ENCODE measurements at regions not wholly inside any gene's neighbourhood (a gene's known extent, or its start where the extent isn't known, plus 50 kb on each side); places are given as distances from the start of the nearest gene placed in this dataset.
"Not testable (repeated sequence)": the region's sequence is repeated elsewhere in the genome, so short reads cannot be mapped to it uniquely, and the experiment has no call there.

DNA sequence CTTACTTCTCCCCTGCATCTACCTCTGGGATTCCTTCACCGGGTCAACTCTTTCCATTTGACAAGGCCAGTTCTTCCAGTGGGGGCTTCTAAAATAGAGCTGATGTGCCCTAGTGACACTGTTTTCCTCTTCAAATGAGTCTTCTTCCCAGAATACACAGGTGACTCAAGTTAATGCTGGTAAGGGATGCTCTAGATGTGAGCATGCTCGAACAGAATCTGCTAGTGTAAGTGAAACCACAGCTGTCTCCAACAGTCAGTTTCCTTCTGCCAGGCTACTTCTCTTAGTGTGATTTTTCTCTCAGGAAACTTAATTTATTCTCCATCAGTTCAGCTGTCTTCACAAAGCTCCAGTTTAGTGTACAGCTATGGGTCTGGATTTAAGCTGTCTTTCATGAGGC, 194.9 kb upstream of the C1orf87 start:
- Histone ChIP-seq H3K4me3 (ENCODE audit: low read depth, low read length) (no peak overlapping the region), H3K27ac (ENCODE audit: insufficient read depth, low read length, poor library complexity, severe bottlenecking) (no peak overlapping the region), H3K27me3 (ENCODE audit: control insufficient read depth, insufficient read depth, low read length) (no peaks in the 10 kb centered on the region), H3K36me3 (ENCODE audit: control insufficient read depth, insufficient read depth, low read length) (no peaks in the 10 kb centered on the region), H3K4me1 (ENCODE audit: control insufficient read depth, insufficient read depth, low read length, poor library complexity, severe bottlenecking) (no peaks in the 10 kb centered on the region), H3K9me3 (ENCODE audit: control insufficient read depth in 2 of 2, low read length in 2 of 2) (no peaks in the 10 kb centered on the region)
- Mint-ChIP-seq H3K4me3 (no peak overlapping the region), H3K36me3 (no peaks in the 10 kb centered on the region), H3K27ac (no peak overlapping the region), H3K9me3 (peaks cover 0 to 8% (median 0%) of the 10 kb centered on the region in 7 donors), H3K4me1 (no peaks in the 10 kb centered on the region), H3K27me3 (no peaks in the 10 kb centered on the region)
- ATAC-seq (ENCODE audit: low read depth in 2 of 2) (no peak), DNase-seq (no peak)

DNA sequence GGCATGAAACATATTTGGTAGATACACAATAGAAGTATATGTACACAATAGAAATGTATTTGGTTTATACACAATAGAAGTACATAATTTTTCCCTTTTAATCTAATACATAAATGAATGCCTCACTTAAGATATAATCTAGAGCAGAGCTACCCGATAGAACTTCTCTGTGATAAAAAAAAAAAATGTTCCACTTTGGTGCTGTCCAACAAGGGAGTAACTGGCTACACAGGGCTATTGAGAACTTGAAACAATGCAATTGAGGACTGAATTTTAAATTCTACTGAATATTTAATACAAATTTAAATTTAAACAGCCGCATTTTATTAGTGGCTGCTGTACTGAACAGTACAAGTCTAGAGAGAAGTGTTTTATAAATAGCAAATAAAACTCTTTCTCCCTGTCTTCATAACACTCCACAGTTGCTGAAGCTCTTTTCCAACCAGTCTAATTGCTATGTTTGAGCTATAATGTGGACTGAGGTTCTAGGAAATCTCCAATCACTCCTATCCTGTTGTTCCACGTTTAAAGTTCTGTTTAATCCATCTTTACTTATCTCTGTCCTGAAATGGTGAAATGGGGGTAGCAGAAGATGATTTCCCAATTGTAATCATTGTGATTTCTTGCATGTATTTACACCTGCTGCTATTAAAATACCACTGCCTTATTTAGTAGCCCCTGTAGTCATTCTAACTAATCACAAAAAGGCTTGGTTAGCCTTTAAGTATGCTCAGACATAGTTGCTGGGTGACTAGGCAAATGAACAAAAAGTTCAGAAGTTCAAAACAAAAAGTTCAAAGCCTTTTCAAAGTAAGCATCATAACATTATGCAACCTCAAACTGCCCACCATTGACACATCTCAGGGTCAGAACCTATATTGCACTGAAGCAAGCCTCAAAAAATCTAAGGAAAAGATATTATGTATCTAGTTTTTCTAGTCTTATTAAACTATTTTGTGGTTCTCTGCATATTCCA, 192.3 kb upstream of the C1orf87 start:
- no peak for DNase-seq
- no peaks in the 10 kb centered on the region for H3K36me3 ChIP-seq (ENCODE audit: control insufficient read depth, insufficient read depth, low read length)
- H3K4me1 Mint-ChIP-seq = no peaks in the 10 kb centered on the region
- no peaks in the 10 kb centered on the region for H3K27me3 Mint-ChIP-seq
- no peak overlapping the region for H3K27ac Mint-ChIP-seq
- H3K9me3 Mint-ChIP-seq = peaks cover 0 to 11% (median 3%) of the 10 kb centered on the region in 7 donors
- H3K4me3 ChIP-seq (ENCODE audit: low read depth, low read length) = no peak overlapping the region
- H3K27me3 ChIP-seq (ENCODE audit: control insufficient read depth, insufficient read depth, low read length) = no peaks in the 10 kb centered on the region
- no peak overlapping the region for H3K27ac ChIP-seq (ENCODE audit: insufficient read depth, low read length, poor library complexity, severe bottlenecking)
- H3K4me3 Mint-ChIP-seq = no peak overlapping the region
- no peaks in the 10 kb centered on the region for H3K36me3 Mint-ChIP-seq
- no peaks in the 10 kb centered on the region for H3K9me3 ChIP-seq (ENCODE audit: control insufficient read depth in 2 of 2, low read length in 2 of 2)
- no peak for ATAC-seq (ENCODE audit: low read depth in 2 of 2)
- no peaks in the 10 kb centered on the region for H3K4me1 ChIP-seq (ENCODE audit: control insufficient read depth, insufficient read depth, low read length, poor library complexity, severe bottlenecking)

DNA sequence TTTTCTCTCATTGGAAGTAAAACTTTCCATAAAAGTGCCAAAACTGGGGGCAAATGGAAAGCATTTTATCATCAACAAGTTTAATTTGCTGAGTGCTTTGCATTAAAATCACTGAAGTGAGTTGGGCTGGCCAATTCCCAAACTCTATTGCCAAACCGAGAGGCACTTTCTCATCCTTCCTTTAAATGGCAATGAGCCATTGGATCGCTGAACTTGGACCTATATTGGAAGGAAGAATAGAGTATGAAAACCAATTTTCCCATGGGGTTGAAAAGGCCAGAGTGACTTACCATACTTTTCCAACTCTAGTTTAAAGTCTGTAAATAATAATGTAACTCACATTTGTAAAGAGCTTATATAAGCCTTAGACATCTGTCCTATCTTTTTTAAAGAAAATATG, 189.1 kb upstream of the C1orf87 start:
- Mint-ChIP-seq H3K4me3 (no peak overlapping the region), H3K36me3 (no peaks in the 10 kb centered on the region), H3K27ac (no peak overlapping the region), H3K27me3 (no peaks in the 10 kb centered on the region), H3K4me1 (no peaks in the 10 kb centered on the region), H3K9me3 (peaks cover 0 to 9% (median 0%) of the 10 kb centered on the region in 7 donors)
- H3K4me1 ChIP-seq (ENCODE audit: control insufficient read depth, insufficient read depth, low read length, poor library complexity, severe bottlenecking) = no peaks in the 10 kb centered on the region
- DNase-seq (no peak), ATAC-seq (ENCODE audit: low read depth in 2 of 2) (no peak)
- H3K27me3 ChIP-seq (ENCODE audit: control insufficient read depth, insufficient read depth, low read length) = no peaks in the 10 kb centered on the region
- H3K36me3 ChIP-seq (ENCODE audit: control insufficient read depth, insufficient read depth, low read length) = no peaks in the 10 kb centered on the region
- no peaks in the 10 kb centered on the region for H3K9me3 ChIP-seq (ENCODE audit: control insufficient read depth in 2 of 2, low read length in 2 of 2)
- no peak overlapping the region for H3K27ac ChIP-seq (ENCODE audit: insufficient read depth, low read length, poor library complexity, severe bottlenecking)
- no peak overlapping the region for H3K4me3 ChIP-seq (ENCODE audit: low read depth, low read length)

DNA sequence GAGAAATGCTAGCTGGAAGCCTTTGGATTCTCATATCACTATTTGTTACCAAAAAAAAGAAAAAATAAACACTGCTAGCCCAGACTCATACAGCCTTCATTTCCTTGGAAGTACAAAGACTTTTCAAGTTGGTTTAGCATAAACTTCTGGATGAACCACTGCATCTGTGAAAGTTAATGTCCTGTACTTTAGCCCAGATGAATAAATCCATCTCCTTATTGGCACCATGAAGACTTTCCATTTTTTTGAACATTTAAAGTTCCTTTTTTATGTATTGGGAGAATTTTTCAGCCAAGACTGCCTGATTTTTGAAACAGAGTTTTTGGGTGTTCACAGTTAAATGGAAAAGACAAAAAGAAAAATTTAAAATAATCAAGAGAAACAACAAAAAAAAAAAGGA, 184.0 kb upstream of the C1orf87 start:
- Histone ChIP-seq H3K4me1 (ENCODE audit: control insufficient read depth, insufficient read depth, low read length, poor library complexity, severe bottlenecking) (no peaks in the 10 kb centered on the region), H3K4me3 (ENCODE audit: low read depth, low read length) (no peak overlapping the region), H3K36me3 (ENCODE audit: control insufficient read depth, insufficient read depth, low read length) (no peaks in the 10 kb centered on the region), H3K9me3 (ENCODE audit: control insufficient read depth in 2 of 2, low read length in 2 of 2) (no peaks in the 10 kb centered on the region), H3K27ac (ENCODE audit: insufficient read depth, low read length, poor library complexity, severe bottlenecking) (no peak overlapping the region), H3K27me3 (ENCODE audit: control insufficient read depth, insufficient read depth, low read length) (no peaks in the 10 kb centered on the region)
- no peaks in the 10 kb centered on the region for H3K4me1 Mint-ChIP-seq
- H3K9me3 Mint-ChIP-seq = peaks cover 0 to 8% (median 0%) of the 10 kb centered on the region in 7 donors
- ATAC-seq (ENCODE audit: low read depth in 2 of 2) = no peak
- no peaks in the 10 kb centered on the region for H3K27me3 Mint-ChIP-seq
- no peaks in the 10 kb centered on the region for H3K36me3 Mint-ChIP-seq
- no peak for DNase-seq
- no peak overlapping the region for H3K4me3 Mint-ChIP-seq
- no peak overlapping the region for H3K27ac Mint-ChIP-seq

DNA sequence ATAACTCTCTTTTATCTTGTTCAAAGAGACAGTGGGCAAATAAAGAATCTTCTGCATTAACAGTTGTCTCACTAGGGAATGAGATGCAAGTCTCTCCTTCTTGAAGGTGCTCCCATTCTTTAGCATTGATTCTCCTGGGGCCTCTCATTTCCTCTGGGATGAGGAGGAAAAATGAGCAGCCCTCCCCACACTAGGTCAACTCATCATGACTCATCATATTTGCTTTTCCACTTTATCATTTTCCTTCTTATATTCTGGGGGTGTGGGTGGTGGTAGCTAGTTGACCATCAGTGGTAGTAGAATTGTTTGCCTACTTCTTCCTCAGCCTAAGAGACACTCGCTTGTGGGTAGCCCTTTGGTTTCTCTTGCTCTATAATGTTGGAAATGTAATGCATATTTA, 182.0 kb upstream of the C1orf87 start:
- Histone ChIP-seq H3K27ac (ENCODE audit: insufficient read depth, low read length, poor library complexity, severe bottlenecking) (no peak overlapping the region), H3K27me3 (ENCODE audit: control insufficient read depth, insufficient read depth, low read length) (no peaks in the 10 kb centered on the region), H3K36me3 (ENCODE audit: control insufficient read depth, insufficient read depth, low read length) (no peaks in the 10 kb centered on the region), H3K9me3 (ENCODE audit: control insufficient read depth in 2 of 2, low read length in 2 of 2) (no peaks in the 10 kb centered on the region), H3K4me3 (ENCODE audit: low read depth, low read length) (no peak overlapping the region), H3K4me1 (ENCODE audit: control insufficient read depth, insufficient read depth, low read length, poor library complexity, severe bottlenecking) (no peaks in the 10 kb centered on the region)
- DNase-seq (no peak), ATAC-seq (ENCODE audit: low read depth in 2 of 2) (no peak)
- Mint-ChIP-seq H3K4me1 (no peaks in the 10 kb centered on the region), H3K9me3 (peaks cover 0 to 7% (median 0%) of the 10 kb centered on the region in 7 donors), H3K27me3 (no peaks in the 10 kb centered on the region), H3K4me3 (no peak overlapping the region), H3K27ac (no peak overlapping the region), H3K36me3 (no peaks in the 10 kb centered on the region)

DNA sequence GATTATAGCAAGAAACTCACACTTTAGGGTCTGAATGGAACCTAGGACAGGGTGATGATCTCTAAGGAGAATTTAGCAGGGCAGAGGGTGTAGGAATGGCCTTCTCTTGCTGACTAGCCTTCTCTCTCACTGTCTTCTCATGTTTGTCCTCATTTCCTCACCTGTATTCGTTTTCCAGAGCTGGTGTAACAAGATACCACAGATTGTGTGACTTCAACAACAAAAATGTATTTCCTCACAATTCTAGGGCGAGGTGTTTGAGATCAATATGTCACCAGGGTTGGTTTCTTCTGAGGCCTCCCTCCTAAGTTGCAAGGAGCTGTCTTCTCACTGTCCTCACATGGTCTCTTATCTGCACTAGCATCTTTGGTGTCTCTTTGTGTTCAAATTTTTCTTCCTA, 177.9 kb upstream of the C1orf87 start:
- peak overlapping the region in 1 of 3 donors; percentile 29 for H3K27ac Mint-ChIP-seq
- no peak for ATAC-seq (ENCODE audit: low read depth in 2 of 2)
- Histone ChIP-seq H3K27ac (ENCODE audit: insufficient read depth, low read length, poor library complexity, severe bottlenecking) (no peak overlapping the region), H3K4me3 (ENCODE audit: low read depth, low read length) (no peak overlapping the region), H3K27me3 (ENCODE audit: control insufficient read depth, insufficient read depth, low read length) (no peaks in the 10 kb centered on the region), H3K36me3 (ENCODE audit: control insufficient read depth, insufficient read depth, low read length) (no peaks in the 10 kb centered on the region), H3K4me1 (ENCODE audit: control insufficient read depth, insufficient read depth, low read length, poor library complexity, severe bottlenecking) (no peaks in the 10 kb centered on the region), H3K9me3 (ENCODE audit: control insufficient read depth in 2 of 2, low read length in 2 of 2) (no peaks in the 10 kb centered on the region)
- no peaks in the 10 kb centered on the region for H3K36me3 Mint-ChIP-seq
- no peak for DNase-seq
- H3K4me1 Mint-ChIP-seq = no peaks in the 10 kb centered on the region
- H3K9me3 Mint-ChIP-seq = peaks cover 0 to 5% (median 1%) of the 10 kb centered on the region in 7 donors
- no peaks in the 10 kb centered on the region for H3K27me3 Mint-ChIP-seq
- no peak overlapping the region for H3K4me3 Mint-ChIP-seq

DNA sequence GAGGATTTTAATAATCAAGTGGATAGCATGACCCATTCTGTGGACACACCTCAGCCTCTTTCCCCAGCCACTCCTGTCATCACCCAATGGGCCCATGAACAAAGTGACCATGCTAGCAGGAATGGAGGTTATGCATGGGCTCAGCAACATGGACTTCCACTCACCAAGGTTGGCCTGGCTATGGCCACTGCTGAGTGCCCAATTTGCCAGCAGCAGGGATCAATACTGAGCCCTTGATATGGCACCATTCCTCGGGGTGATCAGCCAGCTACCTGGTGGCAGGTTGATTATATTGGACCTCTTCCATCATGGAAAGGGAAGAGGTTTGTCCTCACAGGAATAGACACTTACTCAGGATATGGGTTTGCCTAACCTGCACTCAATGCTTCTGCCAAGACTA, 173.9 kb upstream of the C1orf87 start:
- H3K27ac Mint-ChIP-seq; H3K4me3 ChIP-seq (ENCODE audit: low read depth, low read length); H3K9me3 Mint-ChIP-seq; H3K36me3 Mint-ChIP-seq; H3K27me3 ChIP-seq (ENCODE audit: control insufficient read depth, insufficient read depth, low read length); H3K4me1 ChIP-seq (ENCODE audit: control insufficient read depth, insufficient read depth, low read length, poor library complexity, severe bottlenecking); H3K4me3 Mint-ChIP-seq; H3K9me3 ChIP-seq (ENCODE audit: control insufficient read depth in 2 of 2, low read length in 2 of 2); H3K27ac ChIP-seq (ENCODE audit: insufficient read depth, low read length, poor library complexity, severe bottlenecking); ATAC-seq (ENCODE audit: low read depth in 2 of 2); DNase-seq; H3K27me3 Mint-ChIP-seq; H3K36me3 ChIP-seq (ENCODE audit: control insufficient read depth, insufficient read depth, low read length); H3K4me1 Mint-ChIP-seq: not testable (repeated sequence)

DNA sequence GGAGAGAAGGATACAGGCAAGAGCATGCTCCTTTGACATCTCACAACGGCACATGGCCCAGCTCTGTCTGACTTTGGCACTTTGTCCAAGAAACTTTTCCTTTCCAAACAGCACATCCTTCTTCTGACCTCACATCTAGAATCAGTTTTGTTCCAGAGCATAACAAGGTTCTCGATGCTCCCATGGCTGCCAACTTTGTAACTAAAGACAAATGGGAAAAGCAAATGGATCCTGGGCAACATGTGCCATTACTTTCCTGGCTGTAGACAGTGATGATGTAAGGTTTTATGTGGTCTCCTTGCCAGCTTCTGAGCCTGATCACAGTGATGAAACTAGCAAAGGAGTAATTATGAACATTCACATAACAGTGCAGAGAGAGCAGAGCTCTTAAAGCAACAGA, 171.8 kb upstream of the C1orf87 start:
- H3K4me1 Mint-ChIP-seq = no peaks in the 10 kb centered on the region
- no peak overlapping the region for H3K27ac Mint-ChIP-seq
- no peaks in the 10 kb centered on the region for H3K4me1 ChIP-seq (ENCODE audit: control insufficient read depth, insufficient read depth, low read length, poor library complexity, severe bottlenecking)
- no peak for DNase-seq
- H3K36me3 Mint-ChIP-seq = no peaks in the 10 kb centered on the region
- no peak for ATAC-seq (ENCODE audit: low read depth in 2 of 2)
- no peak overlapping the region for H3K4me3 ChIP-seq (ENCODE audit: low read depth, low read length)
- H3K36me3 ChIP-seq (ENCODE audit: control insufficient read depth, insufficient read depth, low read length) = no peaks in the 10 kb centered on the region
- peaks cover 0 to 8% (median 5%) of the 10 kb centered on the region in 7 donors for H3K9me3 Mint-ChIP-seq
- H3K27me3 Mint-ChIP-seq = no peaks in the 10 kb centered on the region
- H3K27me3 ChIP-seq (ENCODE audit: control insufficient read depth, insufficient read depth, low read length) = no peaks in the 10 kb centered on the region
- H3K27ac ChIP-seq (ENCODE audit: insufficient read depth, low read length, poor library complexity, severe bottlenecking) = no peak overlapping the region
- H3K9me3 ChIP-seq (ENCODE audit: control insufficient read depth in 2 of 2, low read length in 2 of 2) = no peaks in the 10 kb centered on the region
- no peak overlapping the region for H3K4me3 Mint-ChIP-seq
